C4-2B (cell line): ENCODE measurements at regions not wholly inside any gene's neighbourhood (a gene's known extent, or its start where the extent isn't known, plus 50 kb on each side); places are given as distances from the start of the nearest gene placed in this dataset.

Experiments used
- CTCF ChIP-seq: fragments of 450-650 bp; conservative IDR thresholded peaks from 2 replicates; pipeline ENCODE4 v1.5.1; 2017; ENCODE audit warnings: mild to moderate bottlenecking
- ZFX ChIP-seq: fragments of 450-650 bp; IDR thresholded peaks from 2 replicates; pipeline ENCODE4 v1.6.1; 2017

GRCh38 chr1:199058281-199058680 is 419.4 kb downstream of the PTPRC start:
- TF ChIP-seq CTCF: no peak
- TF ChIP-seq ZFX: no peak
